GM19372 (cell line): ENCODE measurements at regions not wholly inside any gene's neighbourhood (a gene's known extent, or its start where the extent isn't known, plus 50 kb on each side); places are given as distances from the start of the nearest gene placed in this dataset.
"Not testable (repeated sequence)": the region's sequence is repeated elsewhere in the genome, so short reads cannot be mapped to it uniquely, and the experiment has no call there.

Experiments
- ATAC-seq: cut with Tn5 transposase; IDR thresholded peaks from one replicate; pipeline ENCODE4 v1.9.1; 2021; ENCODE audit warnings: mild to moderate bottlenecking, low read depth, moderate library complexity; ENCODE audit not compliant: unreplicated experiment

DNA sequence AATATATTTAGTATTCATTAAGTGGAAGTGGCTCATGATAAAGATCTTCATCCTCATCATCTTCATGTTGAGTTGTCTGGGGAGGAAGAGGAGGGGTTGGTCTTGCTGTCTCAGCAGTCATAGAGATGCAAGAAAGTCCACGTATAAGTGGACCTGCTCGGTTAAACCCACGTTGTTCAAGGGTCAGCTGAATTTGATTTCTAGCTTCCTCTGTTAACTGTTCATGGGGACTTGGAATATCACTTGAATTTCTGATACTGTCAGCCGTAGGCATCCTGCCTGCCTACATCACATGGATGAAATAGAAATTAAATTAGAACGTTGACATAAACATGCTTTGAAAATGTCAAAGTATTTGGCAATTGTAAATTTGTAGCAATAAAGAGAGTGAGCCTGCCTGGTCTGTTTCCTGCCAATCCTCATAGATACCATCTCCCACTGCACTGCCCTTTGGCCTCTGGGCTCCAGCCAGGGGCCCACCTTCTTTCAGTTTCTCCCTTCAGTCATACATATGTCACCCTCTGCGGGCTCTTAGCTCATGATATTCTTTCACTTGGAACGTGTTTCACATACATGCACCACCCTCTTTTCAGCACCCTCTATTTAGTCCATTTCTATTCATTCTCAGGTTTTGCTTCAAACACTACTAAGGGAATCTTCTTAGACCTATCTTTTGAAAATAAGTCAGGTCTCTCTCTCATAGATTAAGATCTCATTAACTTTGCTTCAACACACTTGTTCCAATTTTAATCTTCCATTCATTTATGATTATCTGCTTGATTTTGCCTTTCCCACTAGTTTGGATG, 376.3 kb downstream of the IPMK start:
- ATAC-seq = no peak

DNA sequence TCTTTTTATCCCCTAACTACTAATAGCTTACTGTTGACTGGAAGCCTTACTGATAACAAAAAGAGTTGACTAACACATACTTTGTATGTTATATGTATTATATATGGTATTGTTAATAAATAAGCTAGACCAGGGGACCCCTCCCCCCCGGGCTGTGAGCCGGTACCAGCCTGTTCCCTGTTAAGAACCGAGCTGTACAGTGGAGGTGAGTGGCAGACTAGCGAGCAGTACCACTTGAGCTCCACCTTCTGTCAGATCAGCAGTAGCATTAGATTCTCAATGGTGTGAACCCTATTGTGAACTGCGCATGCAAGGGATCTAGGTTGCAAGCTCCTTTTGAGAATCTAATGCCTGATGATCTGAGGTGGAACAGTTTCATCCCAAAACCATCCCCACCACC, 377.0 kb downstream of the IPMK start:
- no peak for ATAC-seq

DNA sequence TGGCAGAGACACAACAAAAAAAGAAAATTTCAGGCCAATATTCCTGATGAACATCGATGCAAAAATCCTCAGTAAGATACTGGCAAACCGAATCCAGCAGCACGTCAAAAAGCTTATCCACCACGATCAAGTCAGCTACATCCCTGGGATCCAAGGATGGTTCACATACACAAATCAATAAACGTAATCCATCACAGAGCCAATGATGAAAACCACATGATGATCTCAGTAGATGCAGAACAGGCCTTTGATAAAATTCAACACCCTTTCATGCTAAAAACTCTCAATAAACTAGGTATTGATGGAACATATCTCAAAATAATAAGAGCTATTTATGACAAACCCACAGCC, 382.1 kb downstream of the IPMK start:
- not testable (repeated sequence) for ATAC-seq

DNA sequence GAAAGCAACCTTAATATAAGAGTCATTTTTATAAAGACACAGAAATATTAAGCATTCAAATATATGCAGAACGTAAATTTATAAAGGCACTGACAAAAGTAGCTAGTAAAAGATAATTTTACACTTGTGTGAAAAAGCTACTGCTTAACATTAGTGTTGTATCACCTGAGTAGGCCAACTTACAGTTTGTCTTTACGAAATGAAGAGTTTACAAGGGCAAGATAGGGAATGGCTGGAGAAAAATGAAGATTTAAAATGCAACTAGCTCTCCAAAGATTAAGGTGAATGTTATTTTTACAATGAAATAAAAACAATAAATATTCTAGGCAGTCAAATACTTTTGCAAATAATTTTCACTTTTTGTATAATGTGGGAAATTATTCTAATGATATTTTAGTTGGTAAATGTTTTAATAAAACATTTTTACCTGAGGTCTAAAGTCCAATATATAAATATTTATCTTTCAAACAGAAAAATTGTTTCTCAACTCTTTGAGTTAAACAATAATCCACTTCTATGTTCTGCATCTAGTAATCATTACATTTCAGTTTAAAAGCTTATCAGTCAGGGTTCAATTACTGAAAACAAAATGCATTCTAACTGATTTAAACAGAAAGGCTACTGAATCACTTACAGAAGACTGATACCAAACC, 382.6 kb downstream of the IPMK start:
- no peak for ATAC-seq

DNA sequence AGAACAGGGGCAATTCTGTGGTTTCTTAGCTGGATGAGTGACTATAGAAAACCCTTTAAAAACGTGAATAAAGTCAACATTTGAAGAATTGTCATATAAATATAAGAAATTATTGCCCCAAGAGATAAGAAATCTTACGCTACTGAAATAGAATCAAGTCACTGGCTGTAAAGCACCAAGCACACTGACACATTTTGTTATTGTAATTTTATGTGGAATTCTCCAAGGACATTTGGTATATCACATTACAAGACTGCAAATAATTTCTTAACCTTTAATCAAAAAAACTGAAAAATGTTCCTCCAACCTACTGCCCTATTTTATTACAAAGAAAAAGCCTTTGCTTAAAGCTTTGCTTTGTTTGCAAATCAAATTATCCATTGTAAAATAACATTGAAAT, 383.3 kb downstream of the IPMK start:
- ATAC-seq = no peak

DNA sequence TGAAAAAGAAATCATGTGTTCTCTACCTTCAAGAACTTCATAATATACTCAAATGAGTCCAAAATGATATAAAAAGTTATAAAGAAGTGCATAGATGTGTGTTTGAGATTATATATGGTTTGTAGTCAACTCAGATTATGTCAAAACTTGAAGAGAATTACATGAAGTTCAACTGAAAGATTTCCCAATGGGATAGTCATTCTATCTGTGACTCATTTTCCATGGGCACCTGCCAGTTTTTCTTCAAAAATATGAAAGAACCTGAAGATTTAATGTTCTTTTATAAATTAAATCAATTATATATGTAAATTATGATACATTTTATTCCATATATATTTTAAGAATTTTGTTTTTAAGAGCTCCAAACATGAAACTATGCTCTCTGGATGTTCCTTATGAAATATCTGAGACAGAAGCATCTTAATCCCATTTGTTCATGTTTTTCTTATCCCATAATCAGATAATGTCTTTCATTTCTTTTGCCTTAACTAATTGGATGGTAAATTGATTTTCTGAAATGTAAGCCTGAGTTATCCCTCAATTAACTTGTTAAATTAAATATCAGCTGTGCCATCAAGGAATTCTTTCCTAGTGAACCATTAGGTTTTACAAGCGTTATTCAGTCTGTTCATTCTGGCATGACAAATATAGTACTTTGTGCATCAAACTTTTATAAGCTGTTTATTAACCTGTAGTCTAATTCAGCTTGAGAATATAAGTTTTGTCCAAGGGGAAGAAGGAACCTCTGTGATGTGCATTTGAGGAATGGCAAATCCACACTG, 387.1 kb downstream of the IPMK start:
- ATAC-seq = no peak

DNA sequence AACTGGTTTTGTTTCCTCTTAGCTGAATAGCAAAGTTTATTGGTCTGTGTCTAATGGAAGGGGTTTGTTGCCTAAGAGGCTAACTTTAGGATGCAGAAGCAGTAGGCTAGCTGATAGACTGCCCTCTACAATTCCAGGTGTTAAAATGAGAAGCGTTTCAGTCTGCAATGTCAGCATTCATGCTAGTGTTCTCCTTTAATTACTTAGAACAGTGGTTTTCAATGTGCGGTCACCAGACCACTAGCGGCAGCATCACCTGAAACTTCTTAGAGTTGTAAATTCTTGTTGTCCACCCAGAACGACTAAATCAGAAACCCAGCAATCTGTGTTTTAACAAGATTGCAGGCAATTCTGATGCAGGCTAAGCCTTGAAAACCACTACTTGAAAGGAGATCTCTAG, 392.9 kb downstream of the IPMK start:
- ATAC-seq = no peak

DNA sequence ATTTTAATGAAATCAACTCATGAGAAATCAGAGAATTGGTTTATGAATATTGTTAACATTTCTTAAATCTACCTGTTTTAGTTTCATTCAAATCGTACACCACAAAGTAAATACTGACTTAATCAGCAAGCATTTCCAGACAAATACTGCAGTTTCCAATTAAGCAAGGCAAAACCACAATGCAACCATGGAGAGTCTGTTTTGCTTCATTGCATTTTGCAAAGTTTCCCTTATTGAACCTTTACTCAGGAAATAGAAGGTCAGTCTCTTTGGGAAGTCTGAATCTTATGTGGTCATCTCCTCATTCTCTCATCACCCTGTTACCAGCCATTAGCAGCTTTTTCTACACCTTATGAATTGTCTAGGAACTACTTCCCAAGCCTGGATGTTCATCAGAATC, 400.5 kb downstream of the IPMK start:
- ATAC-seq = no peak

DNA sequence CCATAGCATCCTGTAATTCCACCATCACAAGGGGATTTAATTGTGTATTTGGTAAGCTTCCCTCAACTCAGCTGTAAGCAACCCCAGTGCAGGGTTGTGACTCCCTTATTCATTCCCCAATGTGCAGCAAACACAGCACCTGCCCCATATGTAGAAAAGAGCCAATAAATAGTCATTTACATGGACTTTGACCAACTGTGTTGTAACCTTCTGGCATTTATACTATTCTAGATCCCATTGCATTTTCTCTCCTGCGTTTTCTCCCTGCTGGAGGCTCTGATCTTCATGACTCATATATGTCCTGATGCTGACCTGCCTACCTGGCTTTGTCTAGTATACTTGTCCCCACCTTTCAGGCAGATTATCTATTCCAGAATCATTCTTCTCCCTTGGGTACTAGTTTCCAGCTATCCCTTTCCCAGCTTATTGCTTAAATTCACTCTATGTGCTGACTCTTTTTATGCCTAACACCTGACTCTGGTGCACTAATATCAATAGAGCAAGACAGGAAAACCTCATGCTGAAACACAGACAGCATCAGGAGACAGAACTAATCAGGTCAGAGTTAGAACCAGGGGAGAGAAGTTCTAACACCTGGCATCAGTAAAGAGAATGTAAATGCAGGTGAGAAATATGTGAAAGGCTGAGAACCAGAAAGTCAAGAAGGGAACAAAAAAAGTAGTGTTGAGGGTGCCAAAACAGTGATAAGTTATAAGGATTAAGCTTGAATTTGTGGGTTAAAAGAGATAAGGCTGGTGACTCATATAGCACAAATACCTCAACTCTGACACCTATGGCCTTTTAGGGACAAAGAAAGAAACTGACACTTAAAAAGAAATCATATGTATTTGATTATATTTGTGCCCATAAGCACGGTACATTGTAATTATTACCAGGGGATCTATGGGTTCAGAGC, 402.7 kb downstream of the IPMK start:
- no peak for ATAC-seq

DNA sequence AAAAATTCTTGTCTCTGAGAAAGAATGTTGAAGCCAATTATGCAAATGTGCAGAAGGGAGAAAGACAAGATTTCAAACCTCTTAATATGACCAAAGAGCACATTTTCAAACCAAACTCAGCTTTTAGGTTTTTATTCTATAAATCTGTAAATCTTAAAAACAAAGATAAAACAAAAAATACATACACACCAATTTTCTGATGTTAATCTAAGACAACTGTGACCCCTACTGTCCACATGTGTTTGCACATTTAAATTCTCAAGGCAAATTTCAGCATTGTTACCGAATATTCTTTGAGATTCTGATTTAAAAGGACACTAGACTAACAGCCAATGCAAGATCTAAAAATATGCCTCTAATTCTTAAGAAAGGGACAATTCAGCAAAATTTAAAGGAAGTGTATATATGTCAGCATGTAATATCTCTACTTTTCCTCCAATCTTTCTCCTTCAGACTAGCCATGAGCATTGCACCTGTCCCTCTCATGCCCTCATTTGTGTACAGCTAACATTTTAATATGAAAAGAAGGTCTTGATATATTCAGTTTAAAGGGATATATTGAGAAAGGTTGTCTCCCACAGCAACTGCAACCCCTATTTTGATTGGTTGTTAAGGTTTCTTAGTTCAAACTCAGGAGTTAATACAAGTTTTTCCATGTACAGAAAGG, 417.9 kb downstream of the IPMK start:
- ATAC-seq = no peak

DNA sequence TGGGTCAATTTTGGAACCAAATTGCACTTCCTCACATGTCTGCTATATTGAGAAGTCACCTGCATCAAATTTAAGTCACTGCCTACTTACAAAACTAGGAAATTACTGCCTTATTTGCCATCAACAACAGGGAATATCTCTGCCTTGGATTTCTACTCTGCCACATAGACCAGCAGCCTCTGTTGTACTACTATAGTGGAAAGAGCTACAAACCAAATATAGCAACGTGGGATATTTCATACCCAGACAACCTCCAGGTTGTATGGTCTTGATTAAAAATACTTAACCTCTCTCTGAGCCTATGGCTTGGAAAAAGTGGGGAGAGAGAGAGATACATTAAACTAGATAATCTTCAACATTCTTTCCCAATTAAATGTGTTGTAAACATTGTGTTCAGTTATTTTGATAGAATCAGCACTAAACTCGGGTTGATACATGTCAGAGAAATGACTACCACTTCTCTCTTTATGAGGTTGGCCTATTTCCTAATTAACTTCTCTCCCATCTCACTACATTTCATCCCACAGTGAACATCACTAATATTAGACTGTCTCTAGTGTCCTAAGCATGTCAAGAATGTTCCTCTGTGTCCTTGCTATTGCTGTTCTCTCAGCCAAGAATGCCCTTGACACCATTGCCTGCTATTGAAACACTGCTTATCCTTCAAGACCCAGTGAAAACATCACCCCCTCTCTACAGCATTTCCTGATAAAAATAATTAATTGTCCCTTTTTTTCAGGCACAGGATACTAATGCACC, 421.2 kb downstream of the IPMK start:
- ATAC-seq = no peak

DNA sequence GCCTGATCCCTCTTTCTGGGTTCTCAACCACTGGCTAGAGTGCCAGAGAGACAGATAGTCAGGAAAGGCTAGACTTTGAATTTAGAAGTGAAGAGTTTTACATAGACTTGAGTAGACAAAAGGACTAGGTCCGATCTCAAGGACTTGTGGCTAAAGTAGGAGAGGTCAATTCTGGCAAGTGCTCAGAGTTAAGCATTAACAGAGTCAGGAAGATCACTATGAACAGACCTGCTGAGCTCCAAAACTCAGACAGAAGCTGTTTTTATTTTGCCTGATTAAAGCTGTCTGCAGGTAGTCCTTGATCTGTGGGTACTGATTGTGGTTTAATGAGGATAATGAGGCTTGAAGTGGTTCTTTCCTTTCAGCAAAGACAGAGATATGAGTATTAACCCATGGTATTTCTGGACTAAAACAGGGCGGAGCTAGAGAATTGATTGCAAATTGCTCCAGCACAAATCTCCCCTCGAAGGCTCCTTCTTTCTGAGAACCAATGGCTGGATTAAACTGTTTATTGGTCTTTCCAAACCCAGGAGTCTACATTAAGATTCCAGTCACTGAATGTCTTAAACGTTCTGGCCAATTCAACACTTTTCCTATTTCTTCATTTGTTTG, 423.2 kb downstream of the IPMK start:
- no peak for ATAC-seq

DNA sequence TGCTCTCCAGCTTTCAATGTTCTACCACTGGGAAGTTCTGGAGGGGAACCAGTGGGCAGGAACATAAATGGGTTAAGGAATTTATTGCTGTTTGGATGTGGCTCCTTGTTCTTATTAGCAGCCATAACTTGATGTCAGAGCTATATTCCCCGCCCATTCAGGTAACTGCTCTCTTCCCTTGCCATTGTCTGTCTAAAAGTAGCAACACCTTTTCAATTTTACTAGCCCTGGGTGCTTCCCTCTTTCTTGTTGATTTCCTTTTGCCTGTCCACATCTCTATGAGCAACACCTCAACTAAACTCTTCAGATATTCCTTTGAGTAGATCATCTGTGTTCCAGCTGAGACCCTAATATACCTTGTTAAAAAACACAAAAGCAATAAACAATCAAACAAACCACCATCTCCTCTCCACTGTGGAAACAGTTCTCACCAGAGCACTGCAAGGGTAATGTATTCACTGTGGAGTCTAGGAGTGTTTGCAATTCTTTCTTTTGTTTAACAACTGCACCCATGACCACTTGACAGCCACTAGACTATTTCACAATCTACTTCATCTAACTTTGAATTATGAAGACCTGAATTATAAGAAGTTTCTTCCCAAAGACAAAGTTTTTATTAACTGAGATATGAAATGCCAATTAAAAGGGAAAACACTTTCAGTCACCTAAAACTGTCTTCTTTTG, 436.7 kb downstream of the IPMK start:
- ATAC-seq = no peak

DNA sequence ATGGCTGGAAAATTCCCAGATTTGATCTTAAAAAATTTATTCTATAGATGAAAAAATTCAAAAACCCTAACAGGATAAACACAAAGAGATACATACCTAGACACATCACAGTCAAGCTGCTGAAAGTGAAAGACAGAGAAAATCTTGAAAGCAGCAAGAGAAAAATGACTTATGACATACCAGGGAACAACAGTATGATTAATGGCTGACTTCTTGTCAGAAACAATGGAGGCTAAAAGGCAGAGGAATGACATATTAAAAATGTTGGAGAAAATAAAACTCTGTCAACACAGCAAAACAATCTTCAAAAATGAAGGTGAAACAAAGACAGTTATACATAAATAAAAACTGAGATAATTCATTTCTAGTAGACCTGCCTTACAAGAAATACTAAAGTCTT, 442.7 kb downstream of the IPMK start:
- no peak for ATAC-seq

DNA sequence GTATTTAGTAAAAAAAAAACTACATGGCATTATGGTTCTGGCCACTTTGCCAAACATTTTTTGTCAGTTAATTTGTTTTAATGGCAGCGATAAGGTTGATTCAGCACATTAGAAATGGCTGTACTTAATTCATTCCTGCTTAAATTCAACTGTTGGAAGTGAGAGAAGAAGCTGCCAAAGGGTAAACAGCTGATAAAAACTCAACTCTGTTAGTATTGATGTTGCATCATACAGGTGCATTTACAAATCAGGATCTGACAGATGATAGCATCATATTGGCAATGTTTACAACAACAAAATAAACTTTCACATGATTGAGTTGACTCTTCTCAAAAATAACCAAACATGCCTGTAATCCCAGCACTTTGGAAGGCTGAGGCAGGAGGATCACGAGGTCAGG, 444.3 kb downstream of the IPMK start:
- no peak for ATAC-seq

DNA sequence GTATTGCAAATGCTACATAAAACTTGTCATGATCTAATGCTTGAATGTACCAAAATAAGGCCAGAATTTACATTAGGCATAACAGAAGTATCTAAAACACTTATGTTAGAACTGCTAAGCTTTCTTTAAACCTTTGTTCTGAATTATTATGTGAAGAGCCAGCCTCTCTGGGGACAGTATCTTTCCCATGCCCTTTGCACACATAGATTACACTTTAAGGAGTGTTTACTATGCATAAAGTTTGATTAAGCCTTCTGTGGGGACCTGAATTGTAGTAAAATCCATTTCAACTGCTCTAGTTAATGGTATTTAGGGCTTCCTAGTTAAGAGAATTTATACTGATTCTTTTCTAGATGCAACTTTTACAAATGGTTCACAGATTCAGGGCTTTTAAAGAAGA, 444.7 kb downstream of the IPMK start:
- ATAC-seq = no peak

DNA sequence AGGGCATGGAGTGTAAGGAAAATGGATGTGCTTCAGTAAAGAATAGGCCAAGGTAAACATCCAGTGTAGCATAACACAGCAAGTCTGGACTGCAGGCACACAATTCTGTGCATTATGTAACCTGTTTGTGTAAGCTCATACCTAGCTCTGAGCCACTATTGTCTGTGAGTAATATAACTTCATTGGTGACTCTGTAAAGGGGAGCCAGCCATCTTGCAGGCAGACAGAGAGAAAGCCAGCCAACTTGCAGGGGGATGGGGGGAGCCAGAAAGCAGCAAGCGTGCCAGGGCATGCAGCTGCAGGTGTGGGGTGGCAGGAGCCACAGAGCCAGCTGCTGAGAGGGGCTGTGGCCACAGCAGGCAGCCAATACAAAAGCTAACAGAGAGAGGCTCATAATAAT, 449.2 kb downstream of the IPMK start:
- no peak for ATAC-seq

DNA sequence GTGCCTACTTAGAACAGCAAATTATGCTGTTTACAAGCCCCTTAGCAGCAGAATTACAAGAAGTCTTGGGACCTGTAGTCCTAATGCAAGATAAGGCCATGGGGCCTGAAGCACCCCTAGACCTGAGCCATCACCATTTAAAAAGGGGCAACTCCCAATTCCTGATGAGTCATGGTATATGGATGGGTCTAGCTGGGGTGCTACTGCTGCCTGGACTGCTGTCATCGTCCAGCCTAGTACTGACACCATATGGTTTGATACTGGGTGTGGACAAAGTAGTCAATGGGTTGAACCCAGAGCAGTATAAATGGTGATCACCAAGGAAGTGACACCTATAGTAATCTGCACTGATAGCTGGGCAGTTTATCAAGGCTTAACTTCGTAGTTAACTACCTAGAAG, 450.0 kb downstream of the IPMK start:
- no peak for ATAC-seq
